ENCODE measurements at regions not wholly inside any gene's neighbourhood (a gene's known extent, or its start where the extent isn't known, plus 50 kb on each side); places are given as distances from the start of the nearest gene placed in this dataset.

- DNase-seq (ENCODE audit: low read depth in 1 of 2, low spot score in 1 of 2): no peak
- H3K9me3 ChIP-seq: peaks cover 6% of the 10 kb centered on the region; the same call in 1 of the 3 replicates
- no peak overlapping the region for H3K27ac ChIP-seq
- POLR2A ChIA-PET: no interaction called here
- CTCF ChIA-PET: no interaction called here
- no peaks in the 10 kb centered on the region for H3K4me1 ChIP-seq
- no peak for TF ChIP-seq MAZ (IDR thresholded peaks at IDR 0.05; ENCODE audit: borderline replicate concordance, low read depth, low read length)
- no peak for TF ChIP-seq JUNB (IDR thresholded peaks at IDR 0.05)
- no peak for TF ChIP-seq EP300 (IDR thresholded peaks at IDR 0.05)
- no peak for TF ChIP-seq ZNF302 (CRISPR knock-in tag; IDR thresholded peaks at IDR 0.05)
- no peak for TF ChIP-seq HMGXB4 (CRISPR knock-in tag; IDR thresholded peaks at IDR 0.05; ENCODE audit: borderline replicate concordance)
- TF ChIP-seq ATOH8 (CRISPR knock-in tag; IDR thresholded peaks at IDR 0.05; ENCODE audit: low read depth): no peak
- no peak for TF ChIP-seq RARB (CRISPR knock-in tag; IDR thresholded peaks at IDR 0.05)
- no peak for TF ChIP-seq FOSB (CRISPR knock-in tag; IDR thresholded peaks at IDR 0.05)
- no peak for TF ChIP-seq PBX3 (IDR thresholded peaks at IDR 0.05)
- TF ChIP-seq EHF (CRISPR knock-in tag; IDR thresholded peaks at IDR 0.05): no peak
- no peak for TF ChIP-seq CTCF (IDR thresholded peaks at IDR 0.05)
- no peak for TF ChIP-seq POLR2A (IDR thresholded peaks at IDR 0.05; ENCODE audit: low read length)
- WGBS (ENCODE audit: missing lambda C conversion rate): 8% methylated on average over 1 of the region's 1 CpG
- no peak for FAIRE-seq
- no peak overlapping the region for H3K4me2 ChIP-seq
- ATAC-seq: no peak
- H3K4me3 ChIP-seq: no peak overlapping the region
These were observed 219.1 kb upstream of the PCSK5 start for GRCh38 chr9:75671354-75671753.

- H3K4me1 ChIP-seq: no peaks in the 10 kb centered on the region
- no peak overlapping the region for H3K4me2 ChIP-seq
- ATAC-seq (no peak), FAIRE-seq (no peak), DNase-seq (ENCODE audit: low read depth in 1 of 2, low spot score in 1 of 2) (no peak)
- no peak overlapping the region for H3K4me3 ChIP-seq
- H3K27ac ChIP-seq: no peak overlapping the region
- CTCF ChIA-PET: no interaction called here
- POLR2A ChIA-PET: no interaction called here
- no peak for TF ChIP-seq RCOR1 (IDR thresholded peaks at IDR 0.05; ENCODE audit: low read depth, low read length)
- no peak for TF ChIP-seq ZFP36 (IDR thresholded peaks at IDR 0.05; ENCODE audit: borderline replicate concordance, partially characterized antibody)
- TF ChIP-seq RFX5 (IDR thresholded peaks at IDR 0.05): no peak
- TF ChIP-seq PBX3 (IDR thresholded peaks at IDR 0.05): no peak
- TF ChIP-seq ZSCAN20 (CRISPR knock-in tag; IDR thresholded peaks at IDR 0.05): no peak
- no peak for TF ChIP-seq MAZ (IDR thresholded peaks at IDR 0.05; ENCODE audit: borderline replicate concordance, low read depth, low read length)
- TF ChIP-seq REST (IDR thresholded peaks at IDR 0.05): no peak
- peaks cover 6% of the 10 kb centered on the region; the same call in 1 of the 3 replicates for H3K9me3 ChIP-seq
- WGBS (ENCODE audit: missing lambda C conversion rate): 2% methylated on average over 1 of the region's 1 CpG
These were observed 218.0 kb upstream of the PCSK5 start for GRCh38 chr9:75672478-75672877.
